Neural cell (in vitro differentiated cells): ENCODE measurements at regions not wholly inside any gene's neighbourhood (a gene's known extent, or its start where the extent isn't known, plus 50 kb on each side); places are given as distances from the start of the nearest gene placed in this dataset.

Experiments
- EP300 ChIP-seq: fragments of 450-650 bp; conservative IDR thresholded peaks from 2 replicates; pipeline ENCODE4 v1.6.1; 2014; ENCODE audit warnings: antibody characterized with exemption, mild to moderate bottlenecking, moderate library complexity; ENCODE audit not compliant: poor library complexity, severe bottlenecking
- POLR2AphosphoS5 ChIP-seq: IDR thresholded peaks from 2 replicates; pipeline ENCODE4 v1.6.1; 2012
- TF ChIP-seq, protein P1 (sequence below): fragments of 450-650 bp; IDR thresholded peaks from 2 replicates; pipeline ENCODE4 v1.5.1; 2014; ENCODE audit warnings: antibody characterized with exemption, mild to moderate bottlenecking, moderate library complexity; ENCODE audit not compliant: poor library complexity, severe bottlenecking
- TF ChIP-seq, protein P2 (sequence below): IDR thresholded peaks from 2 replicates; pipeline ENCODE4 v1.6.1; 2012; ENCODE audit warnings: borderline replicate concordance

DNA sequence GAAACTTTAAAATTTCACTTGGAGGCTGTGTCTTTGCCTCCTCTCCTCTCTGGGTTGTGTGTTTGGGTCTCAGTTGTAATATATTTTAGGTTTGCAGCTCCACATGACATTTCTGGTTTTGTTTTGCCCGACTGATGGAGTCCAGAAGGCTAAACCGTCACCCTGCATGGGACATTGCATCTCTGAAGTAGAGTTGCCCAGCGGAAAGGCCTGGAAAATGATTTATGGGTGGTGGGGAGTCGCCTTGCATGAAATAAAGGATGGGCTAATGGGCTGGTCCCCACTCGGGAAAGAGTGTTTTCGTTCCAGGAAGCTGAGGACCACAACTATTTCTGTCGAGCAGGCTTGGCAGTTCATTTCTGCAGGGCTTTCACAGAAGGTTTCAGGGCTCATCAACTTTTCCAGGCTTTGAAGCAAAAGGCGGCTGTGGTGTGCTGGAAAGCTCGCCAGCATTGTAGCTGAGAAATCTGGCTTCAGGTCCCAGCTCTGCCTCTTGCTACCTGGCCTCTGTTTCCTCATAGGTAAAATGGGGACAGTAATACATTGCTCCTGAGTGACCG is 74.8 kb upstream of the GSC start:
- no peak for TF ChIP-seq POLR2AphosphoS5
- TF ChIP-seq, protein P1, sequence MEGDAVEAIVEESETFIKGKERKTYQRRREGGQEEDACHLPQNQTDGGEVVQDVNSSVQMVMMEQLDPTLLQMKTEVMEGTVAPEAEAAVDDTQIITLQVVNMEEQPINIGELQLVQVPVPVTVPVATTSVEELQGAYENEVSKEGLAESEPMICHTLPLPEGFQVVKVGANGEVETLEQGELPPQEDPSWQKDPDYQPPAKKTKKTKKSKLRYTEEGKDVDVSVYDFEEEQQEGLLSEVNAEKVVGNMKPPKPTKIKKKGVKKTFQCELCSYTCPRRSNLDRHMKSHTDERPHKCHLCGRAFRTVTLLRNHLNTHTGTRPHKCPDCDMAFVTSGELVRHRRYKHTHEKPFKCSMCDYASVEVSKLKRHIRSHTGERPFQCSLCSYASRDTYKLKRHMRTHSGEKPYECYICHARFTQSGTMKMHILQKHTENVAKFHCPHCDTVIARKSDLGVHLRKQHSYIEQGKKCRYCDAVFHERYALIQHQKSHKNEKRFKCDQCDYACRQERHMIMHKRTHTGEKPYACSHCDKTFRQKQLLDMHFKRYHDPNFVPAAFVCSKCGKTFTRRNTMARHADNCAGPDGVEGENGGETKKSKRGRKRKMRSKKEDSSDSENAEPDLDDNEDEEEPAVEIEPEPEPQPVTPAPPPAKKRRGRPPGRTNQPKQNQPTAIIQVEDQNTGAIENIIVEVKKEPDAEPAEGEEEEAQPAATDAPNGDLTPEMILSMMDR: no peak
- TF ChIP-seq EP300: no peak
- TF ChIP-seq, protein P2, sequence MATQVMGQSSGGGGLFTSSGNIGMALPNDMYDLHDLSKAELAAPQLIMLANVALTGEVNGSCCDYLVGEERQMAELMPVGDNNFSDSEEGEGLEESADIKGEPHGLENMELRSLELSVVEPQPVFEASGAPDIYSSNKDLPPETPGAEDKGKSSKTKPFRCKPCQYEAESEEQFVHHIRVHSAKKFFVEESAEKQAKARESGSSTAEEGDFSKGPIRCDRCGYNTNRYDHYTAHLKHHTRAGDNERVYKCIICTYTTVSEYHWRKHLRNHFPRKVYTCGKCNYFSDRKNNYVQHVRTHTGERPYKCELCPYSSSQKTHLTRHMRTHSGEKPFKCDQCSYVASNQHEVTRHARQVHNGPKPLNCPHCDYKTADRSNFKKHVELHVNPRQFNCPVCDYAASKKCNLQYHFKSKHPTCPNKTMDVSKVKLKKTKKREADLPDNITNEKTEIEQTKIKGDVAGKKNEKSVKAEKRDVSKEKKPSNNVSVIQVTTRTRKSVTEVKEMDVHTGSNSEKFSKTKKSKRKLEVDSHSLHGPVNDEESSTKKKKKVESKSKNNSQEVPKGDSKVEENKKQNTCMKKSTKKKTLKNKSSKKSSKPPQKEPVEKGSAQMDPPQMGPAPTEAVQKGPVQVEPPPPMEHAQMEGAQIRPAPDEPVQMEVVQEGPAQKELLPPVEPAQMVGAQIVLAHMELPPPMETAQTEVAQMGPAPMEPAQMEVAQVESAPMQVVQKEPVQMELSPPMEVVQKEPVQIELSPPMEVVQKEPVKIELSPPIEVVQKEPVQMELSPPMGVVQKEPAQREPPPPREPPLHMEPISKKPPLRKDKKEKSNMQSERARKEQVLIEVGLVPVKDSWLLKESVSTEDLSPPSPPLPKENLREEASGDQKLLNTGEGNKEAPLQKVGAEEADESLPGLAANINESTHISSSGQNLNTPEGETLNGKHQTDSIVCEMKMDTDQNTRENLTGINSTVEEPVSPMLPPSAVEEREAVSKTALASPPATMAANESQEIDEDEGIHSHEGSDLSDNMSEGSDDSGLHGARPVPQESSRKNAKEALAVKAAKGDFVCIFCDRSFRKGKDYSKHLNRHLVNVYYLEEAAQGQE: no peak
